H1 (cell line): ENCODE measurements at regions not wholly inside any gene's neighbourhood (a gene's known extent, or its start where the extent isn't known, plus 50 kb on each side); places are given as distances from the start of the nearest gene placed in this dataset.

Source experiments
- CTCF ChIA-PET: fragments of 300-600 bp; sonication (Branson Sonifier 250); formaldehyde crosslinking; loops from one replicate; lab custom pipeline; 2021; ENCODE audit not compliant: partially characterized antibody; lab: Charles Lee
- POLR2A ChIA-PET: fragments of 300-600 bp; sonication (Branson Sonifier 250); formaldehyde crosslinking; loops from one replicate; lab custom pipeline; 2021; ENCODE audit warnings: inconsistent platforms; ENCODE audit not compliant: partially characterized antibody; lab: Charles Lee
- DNase-seq, 2 experiments: peaks; one replicate each; pipeline versions ENCODE4 v3.0.0 to v3.0.0-alpha.2; 2010 to 2022; ENCODE audit warnings: low spot score in 2 of 2, low read depth in 1 of 2, mixed read lengths in 1 of 2
- FAIRE-seq: peaks from 2 replicates; lab custom pipeline; 2011; peaks lifted over from hg19 to GRCh38; lab: Jason Lieb, UNC
- H2AFZ ChIP-seq: 2 replicates; pipeline ENCODE4 v1.8.1; 2012; ENCODE audit warnings: low read length, inconsistent platforms
- H2AK5ac ChIP-seq: 2 replicates; pipeline ENCODE4 v1.6.1; 2013; ENCODE audit warnings: low read depth, low read length
- H2BK120ac ChIP-seq: replicated peaks from 2 replicates; pipeline ENCODE3; 2013; ENCODE audit warnings: low read depth, low read length, inconsistent platforms
- H2BK12ac ChIP-seq: 2 replicates; pipeline ENCODE4 v1.6.1; 2013; ENCODE audit warnings: low read depth, low read length
- H2BK15ac ChIP-seq: 2 replicates; pipeline ENCODE4 v1.6.1; 2013; ENCODE audit warnings: low read length
- H2BK20ac ChIP-seq: 2 replicates; pipeline ENCODE4 v1.6.1; 2013; ENCODE audit warnings: low read length
- H2BK5ac ChIP-seq: 2 replicates; pipeline ENCODE4 v1.6.1; 2013; ENCODE audit warnings: low read depth, low read length
- H3K14ac ChIP-seq: 2 replicates; pipeline ENCODE4 v1.6.1; 2013; ENCODE audit warnings: inconsistent platforms; ENCODE audit not compliant: insufficient read length
- H3K18ac ChIP-seq: 2 replicates; pipeline ENCODE4 v1.6.1; 2013; ENCODE audit warnings: low read length; ENCODE audit errors: extremely low read depth
- H3K23ac ChIP-seq: 2 replicates; pipeline ENCODE4 v1.6.1; 2013; ENCODE audit warnings: inconsistent platforms; ENCODE audit not compliant: insufficient read length
- H3K23me2 ChIP-seq: 2 replicates; pipeline ENCODE4 v1.6.1; 2013; ENCODE audit warnings: low read depth, low read length
- H3K27ac ChIP-seq: 2 replicates; pipeline ENCODE4 v1.6.1; 2011; ENCODE audit warnings: low read depth, low read length, inconsistent platforms
- H3K27me3 ChIP-seq, 4 experiments: replicated peaks in 1 of 4; 1 replicate in 1 of 4; 2 replicates in 3 of 4; pipeline versions ENCODE4 v1.6.1 to v1.8.1; 2011 to 2013; ENCODE audit warnings: low read length in 3 of 4, mild to moderate bottlenecking in 3 of 4, inconsistent platforms in 2 of 4, mixed read lengths in 2 of 4, moderate library complexity in 1 of 4; ENCODE audit not compliant: control insufficient read depth in 3 of 4, insufficient read depth in 3 of 4; ENCODE audit errors: extremely low read depth in 1 of 4
- H3K36me3 ChIP-seq, 4 experiments: 2 replicates each; pipeline versions ENCODE4 v1.6.1 to v1.8.1; 2011 to 2013; ENCODE audit warnings: mild to moderate bottlenecking in 4 of 4, low read length in 3 of 4, moderate library complexity in 2 of 4, control low read depth in 1 of 4, inconsistent platforms in 1 of 4; ENCODE audit not compliant: insufficient read depth in 4 of 4, control insufficient read depth in 2 of 4
- H3K4ac ChIP-seq: replicated peaks from 2 replicates; pipeline ENCODE3; 2013; ENCODE audit warnings: low read length, low read depth, mixed read lengths, inconsistent platforms; ENCODE audit not compliant: insufficient read length
- H3K4me1 ChIP-seq, 4 experiments: replicated peaks in 1 of 4; 1 replicate in 1 of 4; 2 replicates in 3 of 4; pipeline versions ENCODE4 v1.6.1 to v1.8.1; 2011 to 2013; ENCODE audit warnings: low read length in 3 of 4, inconsistent platforms in 2 of 4, mixed read lengths in 1 of 4; ENCODE audit not compliant: insufficient read depth in 4 of 4, control insufficient read depth in 3 of 4
- H3K4me2 ChIP-seq, 2 experiments: 2 replicates each; pipeline versions ENCODE4 v1.6.1 to v1.8.1; 2011 to 2013; ENCODE audit warnings: low read depth in 2 of 2, low read length in 2 of 2, control low read depth in 1 of 2, inconsistent platforms in 1 of 2, mild to moderate bottlenecking in 1 of 2; ENCODE audit not compliant: insufficient read depth in 1 of 2
- H3K4me3 ChIP-seq, 4 experiments: fragments of 200-600, 300-600 bp in 1 of 4; sonication (generic), shearing (Covaris generic), sonication (Bioruptor Twin) in 1 of 4; 2 replicates each; pipeline versions ENCODE4 v1.5.1 to v1.8.1; 2011 to 2016; ENCODE audit warnings: low read length in 4 of 4, low read depth in 3 of 4, control low read depth in 2 of 4, inconsistent platforms in 2 of 4, mild to moderate bottlenecking in 2 of 4, mixed read lengths in 1 of 4, moderate library complexity in 1 of 4; ENCODE audit not compliant: insufficient read depth in 2 of 4; ENCODE audit errors: extremely low read depth in 1 of 4
- H3K56ac ChIP-seq: replicated peaks from 2 replicates; pipeline ENCODE3; 2013; ENCODE audit warnings: low read depth, mild to moderate bottlenecking, mixed read lengths, low read length, inconsistent platforms; ENCODE audit not compliant: insufficient read length
- H3K79me1 ChIP-seq: 2 replicates; pipeline ENCODE4 v1.6.1; 2013; ENCODE audit warnings: low read depth, low read length, control low read depth
- H3K79me2 ChIP-seq, 2 experiments: 2 replicates each; pipeline versions ENCODE4 v1.6.1 to v1.8.1; 2012 to 2013; ENCODE audit warnings: low read length in 2 of 2, mild to moderate bottlenecking in 2 of 2, inconsistent platforms in 1 of 2; ENCODE audit not compliant: insufficient read depth in 2 of 2, control insufficient read depth in 1 of 2
- H3K9ac ChIP-seq, 4 experiments: replicated peaks in 1 of 4; 1 replicate in 1 of 4; 2 replicates in 3 of 4; pipeline versions ENCODE4 v1.6.1 to v1.8.1; 2011 to 2013; ENCODE audit warnings: low read depth in 3 of 4, low read length in 3 of 4, control low read depth in 2 of 4, mild to moderate bottlenecking in 2 of 4, moderate library complexity in 2 of 4, inconsistent platforms in 1 of 4; ENCODE audit errors: extremely low read depth in 1 of 4
- H3K9me3 ChIP-seq, 2 experiments: 2 replicates each; pipeline versions ENCODE4 v1.6.1 to v1.8.1; 2012 to 2013; ENCODE audit warnings: mild to moderate bottlenecking in 2 of 2, moderate library complexity in 2 of 2, control low read depth in 1 of 2, inconsistent platforms in 1 of 2, low read depth in 1 of 2, low read length in 1 of 2, mixed read lengths in 1 of 2; ENCODE audit not compliant: insufficient read depth in 2 of 2
- H4K20me1 ChIP-seq, 2 experiments: replicated peaks in 1 of 2; 2 replicates each; pipeline versions ENCODE3 to v1.8.1; 2011 to 2013; ENCODE audit warnings: inconsistent platforms in 2 of 2, low read length in 2 of 2, mild to moderate bottlenecking in 1 of 2; ENCODE audit not compliant: insufficient read depth in 2 of 2, control insufficient read depth in 1 of 2
- H4K5ac ChIP-seq: 2 replicates; pipeline ENCODE4 v1.6.1; 2013; ENCODE audit warnings: low read length, low read depth, mixed read lengths, inconsistent platforms; ENCODE audit not compliant: insufficient read length
- H4K8ac ChIP-seq: 2 replicates; pipeline ENCODE4 v1.8.0; 2013; ENCODE audit warnings: mild to moderate bottlenecking, moderate library complexity, low read length, inconsistent platforms; ENCODE audit not compliant: insufficient read depth; ENCODE audit errors: extremely low read depth
- H4K91ac ChIP-seq: replicated peaks from 2 replicates; pipeline ENCODE3; 2013; ENCODE audit warnings: low read length, mixed read lengths, inconsistent platforms; ENCODE audit not compliant: insufficient read length
- ASH2L ChIP-seq: fragments of 200-600, 300-600 bp; sonication (generic); IDR thresholded peaks from one replicate; pipeline ENCODE4 v1.7.1; 2017; ENCODE audit warnings: low read length
- CHD1 ChIP-seq: IDR thresholded peaks from 2 replicates; pipeline ENCODE4 v1.6.1; 2012; ENCODE audit warnings: low read depth, low read length, improper control_type of control experiment
- CHD2 ChIP-seq: IDR thresholded peaks from 2 replicates; pipeline ENCODE4 v1.6.1; 2012; ENCODE audit warnings: low read length, improper control_type of control experiment
- CREB1 ChIP-seq: IDR thresholded peaks from 2 replicates; pipeline ENCODE4 v1.6.1; 2012; ENCODE audit warnings: inconsistent platforms
- CTBP2 ChIP-seq: IDR thresholded peaks from 2 replicates; pipeline ENCODE4 v1.7.0; 2011; ENCODE audit warnings: borderline replicate concordance, mild to moderate bottlenecking, moderate library complexity, mixed read lengths, low read length; ENCODE audit not compliant: insufficient read depth, insufficient read length
- HDAC6 ChIP-seq: IDR thresholded peaks from one replicate; pipeline ENCODE4 v1.7.1; 2012; ENCODE audit warnings: low read depth, mild to moderate bottlenecking, inconsistent platforms, low read length, moderate library complexity
- MAFK ChIP-seq: IDR thresholded peaks from 2 replicates; pipeline ENCODE4 v1.6.1; 2012; ENCODE audit warnings: low read depth, mild to moderate bottlenecking, improper control_type of control experiment, low read length
- NANOG ChIP-seq: IDR thresholded peaks from 2 replicates; pipeline ENCODE4 v1.6.1; 2011; ENCODE audit warnings: low read length, low read depth, mild to moderate bottlenecking, inconsistent platforms; ENCODE audit not compliant: insufficient read depth, poor library complexity, severe bottlenecking
- NRF1 ChIP-seq: IDR thresholded peaks from 2 replicates; pipeline ENCODE4 v1.6.1; 2011; ENCODE audit warnings: mild to moderate bottlenecking, low read depth, low read length, improper control_type of control experiment
- PHF8 ChIP-seq: fragments of 200-600 bp; sonication (generic); conservative IDR thresholded peaks from 2 replicates; pipeline ENCODE4 v1.7.1; 2012; ENCODE audit warnings: low read depth, mild to moderate bottlenecking, inconsistent platforms, low read length, moderate library complexity
- RFX5 ChIP-seq: IDR thresholded peaks from 2 replicates; pipeline ENCODE4 v1.6.1; 2011; ENCODE audit warnings: low read depth, low read length, improper control_type of control experiment, borderline replicate concordance
- RXRA ChIP-seq: IDR thresholded peaks from 2 replicates; pipeline ENCODE4 v1.6.1; 2011; ENCODE audit warnings: low read depth, mild to moderate bottlenecking, low read length, moderate library complexity; ENCODE audit not compliant: insufficient read depth
- SIRT6 ChIP-seq: IDR thresholded peaks from one replicate; pipeline ENCODE4 v1.7.1; 2012; ENCODE audit warnings: low read length, inconsistent platforms
- SUZ12 ChIP-seq: fragments of 200-600 bp; sonication (generic); IDR thresholded peaks from 2 replicates; pipeline ENCODE4 v1.6.1; 2012; ENCODE audit warnings: mild to moderate bottlenecking, inconsistent platforms, low read length, moderate library complexity, mixed read lengths
- WGBS, 2 experiments: shearing (Covaris generic) in 1 of 2; methylation state at CpG; one replicate each; pipeline versions ENCODE4 v1.1.6 to v1.1.7; 2013 to 2015; ENCODE audit warnings: low lambda C conversion rate in 2 of 2, mixed read lengths in 2 of 2, inconsistent platforms in 1 of 2, low coverage in 1 of 2, missing lambda C conversion rate in 1 of 2; ENCODE audit not compliant: insufficient replicate concordance in 2 of 2, insufficient coverage in 1 of 2, insufficient read length in 1 of 2; ENCODE audit errors: extremely low coverage in 1 of 2, missing lambda C conversion rate in 1 of 2; 5-methylcytosine and 5-hydroxymethylcytosine counted together

GRCh38 chr22:48523091-48523490, 1304.6 kb downstream of the BRD1 start:
- FAIRE-seq (no peak), DNase-seq (no peak)
- Histone ChIP-seq H3K27me3 (no peaks in the 10 kb centered on the region), H3K79me1 (peaks cover 10% of the 10 kb centered on the region; the same call in 1 of the 2 replicates), H3K23ac (no peak overlapping the region), H2AFZ (no peak overlapping the region), H3K14ac (no peak overlapping the region), H3K4me3 (no peak overlapping the region), H3K27ac (no peak overlapping the region), H4K20me1 (peaks cover 0 to 11% of the 10 kb centered on the region in 2 experiments), H4K91ac (no peak overlapping the region), H2BK20ac (no peak overlapping the region), H4K5ac (no peak overlapping the region), H2BK15ac (no peak overlapping the region), H2BK120ac (no peak overlapping the region), H3K79me2 (no peaks in the 10 kb centered on the region), H3K4ac (no peak overlapping the region), H2AK5ac (no peak overlapping the region), H2BK12ac (no peak overlapping the region), H3K23me2 (no peaks in the 10 kb centered on the region), H4K8ac (peak overlapping the region; percentile 64; the same call in 1 of the 2 replicates), H3K4me1 (peaks cover 0 to 2% (median 0%) of the 10 kb centered on the region in 4 experiments; a peak in 2 of 7 replicates), H3K18ac (no peak overlapping the region), H3K36me3 (no peaks in the 10 kb centered on the region), H2BK5ac (no peak overlapping the region), H3K4me2 (no peak overlapping the region), H3K56ac (no peak overlapping the region), H3K9me3 (no peaks in the 10 kb centered on the region), H3K9ac (no peak overlapping the region)
- 88% methylated on average over 19 of the region's 19 CpGs; no CpG with 5 or more reads in 1 of the 2 experiments for WGBS, 2 experiments
- ChIA-PET CTCF (no interaction called here), POLR2A (no interaction called here)
- TF ChIP-seq CREB1, result no peak
- TF ChIP-seq MAFK, result no peak; the same call in 1 of the 2 replicates
- no peak for TF ChIP-seq CHD2
- no peak for TF ChIP-seq PHF8
- no peak for TF ChIP-seq NANOG
- no peak for TF ChIP-seq SUZ12
- no peak for TF ChIP-seq NRF1
- TF ChIP-seq CHD1, result no peak
- no peak for TF ChIP-seq CTBP2
- TF ChIP-seq RFX5, result no peak
- no peak for TF ChIP-seq ASH2L
- no peak for TF ChIP-seq SIRT6
- no peak for TF ChIP-seq HDAC6
- TF ChIP-seq RXRA, result no peak
